Endothelial cell of umbilical vein (primary cell): ENCODE measurements at regions not wholly inside any gene's neighbourhood (a gene's known extent, or its start where the extent isn't known, plus 50 kb on each side); places are given as distances from the start of the nearest gene placed in this dataset.

Experiments
- BruUV-seq: library from RNA; stranded (reverse); fragments of 400-500 nt; replicated peaks from 2 replicates; lab custom pipeline; 2021; lab: Mats Ljungman, UMichigan
- CTCF ChIA-PET: fragments of 300-600, 350-600 bp; sonication (Branson Sonifier 250); formaldehyde crosslinking; loops from one replicate; lab custom pipeline; 2021; ENCODE audit warnings: antibody characterized with exemption, inconsistent platforms; lab: Charles Lee
- POLR2A ChIA-PET: fragments of 300-600, 350-600 bp; sonication (Branson Sonifier 250); formaldehyde crosslinking; loops from one replicate; lab custom pipeline; 2021; ENCODE audit warnings: antibody characterized with exemption, inconsistent platforms; lab: Charles Lee
- DNase-seq: peaks from one replicate; pipeline ENCODE4 v3.0.0-alpha.2; 2011; ENCODE audit warnings: low read depth, low spot score
- FAIRE-seq: peaks from 2 replicates; lab custom pipeline; 2011; peaks lifted over from hg19 to GRCh38; lab: Jason Lieb, UNC
- H2AFZ ChIP-seq: 2 replicates; pipeline ENCODE4 v1.6.0; 2012; ENCODE audit warnings: low read depth, low read length, control low read depth, inconsistent platforms
- H3K27ac ChIP-seq: 2 replicates; pipeline ENCODE4 v1.5.1; 2011; ENCODE audit warnings: low read depth, mild to moderate bottlenecking, control low read depth, low read length, moderate library complexity; ENCODE audit not compliant: insufficient read depth
- H3K27me3 ChIP-seq, 2 experiments: 2 replicates each; pipeline versions ENCODE4 v1.6.0 to v1.6.1; 2011; ENCODE audit warnings: low read length in 2 of 2, mixed read lengths in 1 of 2; ENCODE audit not compliant: control insufficient read depth in 2 of 2, insufficient read depth in 2 of 2
- H3K36me3 ChIP-seq, 2 experiments: 2 replicates in 1 of 2; 3 replicates in 1 of 2; pipeline ENCODE4 v1.5.1; 2011; ENCODE audit warnings: low read length in 2 of 2, mild to moderate bottlenecking in 1 of 2, moderate library complexity in 1 of 2; ENCODE audit not compliant: control insufficient read depth in 2 of 2, insufficient read depth in 2 of 2; ENCODE audit errors: extremely low read depth in 1 of 2
- H3K4me1 ChIP-seq: 3 replicates; pipeline ENCODE4 v1.5.1; 2011; ENCODE audit warnings: mild to moderate bottlenecking, low read length; ENCODE audit not compliant: control insufficient read depth, insufficient read depth; ENCODE audit errors: extremely low read depth
- H3K4me2 ChIP-seq: 2 replicates; pipeline ENCODE4 v1.6.1; 2011; ENCODE audit warnings: low read length, control low read depth, mixed read lengths; ENCODE audit not compliant: insufficient read depth
- H3K4me3 ChIP-seq, 3 experiments: fragments of 200-600 bp in 1 of 3; sonication (generic), shearing (Covaris generic) in 1 of 3; replicated peaks in 1 of 3; 2 replicates each; pipeline ENCODE4 v1.5.1; 2011 to 2016; ENCODE audit warnings: control low read depth in 3 of 3, low read length in 3 of 3, mild to moderate bottlenecking in 2 of 3, inconsistent platforms in 1 of 3, low read depth in 1 of 3, moderate library complexity in 1 of 3; ENCODE audit not compliant: insufficient read depth in 1 of 3
- H3K79me2 ChIP-seq: 2 replicates; pipeline ENCODE4 v1.6.0; 2012; ENCODE audit warnings: low read length, inconsistent platforms; ENCODE audit not compliant: control insufficient read depth, insufficient read depth
- H3K9ac ChIP-seq: replicated peaks from 2 replicates; pipeline ENCODE3; 2011; ENCODE audit warnings: low read length, control low read depth; ENCODE audit not compliant: insufficient read depth; ENCODE audit errors: extremely low read depth
- H3K9me1 ChIP-seq: replicated peaks from 3 replicates; pipeline ENCODE4 v1.6.0; 2011; ENCODE audit warnings: mild to moderate bottlenecking, low read length; ENCODE audit not compliant: control insufficient read depth, insufficient read depth; ENCODE audit errors: extremely low read depth
- H3K9me3 ChIP-seq: replicated peaks from 2 replicates; pipeline ENCODE4 v1.5.1; 2012; ENCODE audit warnings: low read length, inconsistent platforms; ENCODE audit not compliant: control insufficient read depth, insufficient read depth
- H4K20me1 ChIP-seq: replicated peaks from 2 replicates; pipeline ENCODE3; 2011; ENCODE audit warnings: mild to moderate bottlenecking, low read length; ENCODE audit not compliant: control insufficient read depth, insufficient read depth; ENCODE audit errors: extremely low read depth
- CTCF ChIP-seq, 2 donors: IDR thresholded peaks; 1 replicate in 1 of 2; 2 replicates in 1 of 2; pipeline ENCODE4 v1.5.1; 2011; ENCODE audit warnings: low read length in 2 of 2, mild to moderate bottlenecking in 2 of 2, moderate library complexity in 2 of 2, control low read depth in 1 of 2, inconsistent platforms in 1 of 2, low read depth in 1 of 2; ENCODE audit not compliant: insufficient read depth in 1 of 2; ENCODE audit errors: extremely low read depth in 1 of 2
- EZH2 ChIP-seq: IDR thresholded peaks from 2 replicates; pipeline ENCODE4 v1.6.1; 2012; ENCODE audit warnings: borderline replicate concordance, low read depth, mild to moderate bottlenecking, moderate library complexity, low read length, inconsistent platforms; ENCODE audit not compliant: severe bottlenecking
- FOS ChIP-seq: IDR thresholded peaks from 2 replicates; pipeline ENCODE4 v1.6.1; 2011; ENCODE audit warnings: mild to moderate bottlenecking, low read length, moderate library complexity, borderline replicate concordance; ENCODE audit not compliant: insufficient read depth
- GATA2 ChIP-seq: IDR thresholded peaks from 2 replicates; pipeline ENCODE4 v1.7.0; 2011; ENCODE audit warnings: low read depth, mild to moderate bottlenecking, moderate library complexity, mixed read lengths, low read length; ENCODE audit not compliant: insufficient read length, insufficient read depth
- JUN ChIP-seq: IDR thresholded peaks from 2 replicates; pipeline ENCODE4 v1.6.1; 2011; ENCODE audit warnings: borderline replicate concordance, low read depth; ENCODE audit not compliant: insufficient read length, insufficient read depth
- MAX ChIP-seq: IDR thresholded peaks from 2 replicates; pipeline ENCODE4 v1.6.1; 2011; ENCODE audit not compliant: insufficient read depth, insufficient read length
- MYC ChIP-seq: IDR thresholded peaks from one replicate; pipeline ENCODE4 v1.6.1; 2011; ENCODE audit warnings: mild to moderate bottlenecking, low read depth, low read length
- POLR2A ChIP-seq: IDR thresholded peaks from 2 replicates; pipeline ENCODE4 v1.6.1; 2012; ENCODE audit warnings: low read depth, mild to moderate bottlenecking, control low read depth, low read length
- POLR2AphosphoS5 ChIP-seq: IDR thresholded peaks from 2 replicates; pipeline ENCODE4 v1.6.1; 2012; ENCODE audit warnings: low read depth, mild to moderate bottlenecking, control low read depth, low read length, moderate library complexity; ENCODE audit not compliant: insufficient read depth
- dilution Hi-C: fragments of 300-500 bp; cut with MboI; formaldehyde crosslinking; loops from one replicate; pipeline ENCODE4 v1.15.0; 2019; ENCODE audit warnings: low sequenced_read_pairs; ENCODE audit not compliant: extremely low pct_ligation_motif_present
- intact Hi-C: fragments of 100-400 bp; cut with micrococcal nuclease; formaldehyde crosslinking; loops from one replicate; pipeline ENCODE4 v1.10.0; 2022

DNA sequence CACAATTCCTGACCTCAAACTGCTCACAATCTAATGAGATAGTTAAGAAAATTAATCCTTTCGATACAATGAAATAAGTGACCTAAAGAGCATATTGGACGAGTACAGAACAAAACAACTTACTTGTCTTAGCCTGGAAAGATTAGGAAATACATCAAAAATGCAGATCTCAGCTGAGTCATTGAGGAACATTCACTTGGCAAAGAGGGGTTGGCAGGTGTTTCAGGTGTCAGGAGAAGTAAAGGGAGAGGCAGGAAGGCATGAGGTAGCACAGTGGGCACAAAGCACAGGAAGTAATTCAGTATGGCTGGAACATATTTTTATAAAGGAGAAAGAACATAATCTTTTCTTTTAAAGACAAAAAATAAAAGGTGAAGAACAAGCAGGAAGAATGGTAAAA is 628.8 kb upstream of the RGMB start:
- Histone ChIP-seq H2AFZ (no peak overlapping the region), H3K27ac (no peak overlapping the region), H3K36me3 (no peaks in the 10 kb centered on the region), H3K9me1 (no peaks in the 10 kb centered on the region), H3K4me3 (no peak overlapping the region), H3K79me2 (no peaks in the 10 kb centered on the region), H3K9me3 (no peaks in the 10 kb centered on the region), H3K4me2 (no peak overlapping the region), H3K9ac (no peak overlapping the region), H3K4me1 (no peaks in the 10 kb centered on the region), H3K27me3 (no peaks in the 10 kb centered on the region), H4K20me1 (no peaks in the 10 kb centered on the region)
- dilution Hi-C loops (no loop called here), intact Hi-C loops (no loop called here)
- FAIRE-seq (no peak), DNase-seq (no peak)
- TF ChIP-seq JUN, result no peak
- ChIA-PET POLR2A (no interaction called here), CTCF (no interaction called here)
- no TSS peak for BruUV-seq

- H3K9ac ChIP-seq, result no peak overlapping the region
- no peaks in the 10 kb centered on the region for H3K4me1 ChIP-seq
- H2AFZ ChIP-seq, result no peak overlapping the region
- CTCF ChIA-PET, result no interaction called here
- H3K4me2 ChIP-seq, result no peak overlapping the region
- TF ChIP-seq CTCF (IDR thresholded peaks at IDR 0.05; ENCODE audit: extremely low read depth in 1 of 2, insufficient read depth in 1 of 2, low read depth in 1 of 2, low read length in 2 of 2) (no peak), JUN (no peak), MAX (no peak), GATA2 (no peak), MYC (no peak), POLR2AphosphoS5 (no peak), EZH2 (no peak), POLR2A (no peak), FOS (no peak)
- no peaks in the 10 kb centered on the region for H3K9me3 ChIP-seq
- no peaks in the 10 kb centered on the region for H3K27me3 ChIP-seq
- POLR2A ChIA-PET, result no interaction called here
- H4K20me1 ChIP-seq, result no peaks in the 10 kb centered on the region
- BruUV-seq, result no TSS peak
- H3K36me3 ChIP-seq, result no peaks in the 10 kb centered on the region
- dilution Hi-C loops (no loop called here), intact Hi-C loops (no loop called here)
- FAIRE-seq, result no peak
- H3K27ac ChIP-seq, result no peak overlapping the region
- H3K9me1 ChIP-seq, result no peaks in the 10 kb centered on the region
- DNase-seq, result no peak
- no peak overlapping the region for H3K4me3 ChIP-seq
- no peaks in the 10 kb centered on the region for H3K79me2 ChIP-seq
Observed at GRCh38 chr5:98157368-98157767, 616.1 kb upstream of the RGMB start.
